ENCODE measurements at regions not wholly inside any gene's neighbourhood (a gene's known extent, or its start where the extent isn't known, plus 50 kb on each side); places are given as distances from the start of the nearest gene placed in this dataset.

DNA sequence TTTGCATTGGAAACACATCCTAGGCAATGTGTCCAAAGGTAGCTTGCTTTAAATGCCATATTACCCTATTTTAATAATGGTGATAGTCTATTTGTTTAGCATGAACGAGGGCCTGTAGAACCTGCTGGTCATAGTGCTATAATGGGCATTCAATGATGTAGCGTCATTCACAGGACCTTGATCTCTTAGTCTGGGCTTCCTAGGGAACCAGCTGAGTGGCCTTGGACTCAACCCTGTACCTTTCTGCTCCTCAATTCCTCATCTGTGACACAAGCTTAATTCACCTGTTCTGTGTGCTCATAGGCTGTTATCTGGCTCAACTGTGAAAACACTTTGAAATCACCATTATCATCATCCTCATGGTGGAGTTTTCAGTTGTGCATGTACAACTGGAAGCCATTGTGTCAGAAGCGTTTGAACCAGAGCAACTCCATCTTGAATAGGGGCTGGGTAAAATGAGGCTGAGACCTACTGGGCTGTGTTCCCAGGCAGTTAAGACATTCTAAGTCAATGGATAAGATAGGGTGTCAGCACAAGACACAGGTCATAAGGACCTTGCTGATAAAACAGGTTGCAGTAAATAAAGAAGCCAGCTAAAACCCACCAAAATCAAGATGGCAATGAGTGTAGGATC, 346.8 kb upstream of the KLF3 start (continued):
- peak; percentile 94 for TF ChIP-seq ZNF311 (CRISPR knock-in tag; IDR thresholded peaks at IDR 0.05)
- TF ChIP-seq, protein P1, sequence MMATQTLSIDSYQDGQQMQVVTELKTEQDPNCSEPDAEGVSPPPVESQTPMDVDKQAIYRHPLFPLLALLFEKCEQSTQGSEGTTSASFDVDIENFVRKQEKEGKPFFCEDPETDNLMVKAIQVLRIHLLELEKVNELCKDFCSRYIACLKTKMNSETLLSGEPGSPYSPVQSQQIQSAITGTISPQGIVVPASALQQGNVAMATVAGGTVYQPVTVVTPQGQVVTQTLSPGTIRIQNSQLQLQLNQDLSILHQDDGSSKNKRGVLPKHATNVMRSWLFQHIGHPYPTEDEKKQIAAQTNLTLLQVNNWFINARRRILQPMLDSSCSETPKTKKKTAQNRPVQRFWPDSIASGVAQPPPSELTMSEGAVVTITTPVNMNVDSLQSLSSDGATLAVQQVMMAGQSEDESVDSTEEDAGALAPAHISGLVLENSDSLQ (IDR thresholded peaks at IDR 0.05) = no peak
- TF ChIP-seq, protein P2, sequence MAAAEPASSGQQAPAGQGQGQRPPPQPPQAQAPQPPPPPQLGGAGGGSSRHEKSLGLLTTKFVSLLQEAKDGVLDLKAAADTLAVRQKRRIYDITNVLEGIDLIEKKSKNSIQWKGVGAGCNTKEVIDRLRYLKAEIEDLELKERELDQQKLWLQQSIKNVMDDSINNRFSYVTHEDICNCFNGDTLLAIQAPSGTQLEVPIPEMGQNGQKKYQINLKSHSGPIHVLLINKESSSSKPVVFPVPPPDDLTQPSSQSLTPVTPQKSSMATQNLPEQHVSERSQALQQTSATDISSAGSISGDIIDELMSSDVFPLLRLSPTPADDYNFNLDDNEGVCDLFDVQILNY (CRISPR knock-in tag; IDR thresholded peaks at IDR 0.05) = no peak
- no peak for TF ChIP-seq GABPB2 (CRISPR knock-in tag; conservative IDR thresholded peaks at IDR 0.05)
- peak; percentile 33; the same call in 1 of the 2 replicates for TF ChIP-seq KLF13 (tag; IDR thresholded peaks at IDR 0.05; ENCODE audit: borderline replicate concordance, low read depth)
- TF ChIP-seq, protein P3, sequence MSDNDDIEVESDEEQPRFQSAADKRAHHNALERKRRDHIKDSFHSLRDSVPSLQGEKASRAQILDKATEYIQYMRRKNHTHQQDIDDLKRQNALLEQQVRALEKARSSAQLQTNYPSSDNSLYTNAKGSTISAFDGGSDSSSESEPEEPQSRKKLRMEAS (CRISPR knock-in tag; IDR thresholded peaks at IDR 0.05) = no peak
- no peak for TF ChIP-seq PHF21A (IDR thresholded peaks at IDR 0.05; ENCODE audit: borderline replicate concordance, low read depth)
- peak; percentile 55; the same call in 1 of the 2 replicates for TF ChIP-seq ZNF445 (CRISPR knock-in tag; IDR thresholded peaks at IDR 0.05; ENCODE audit: low read depth)
- no peak for TF ChIP-seq NCOA4 (IDR thresholded peaks at IDR 0.05; ENCODE audit: partially characterized antibody)
- no peak for TF ChIP-seq ZNF232 (CRISPR knock-in tag; IDR thresholded peaks at IDR 0.05)
- no peak for TF ChIP-seq SMARCE1 (IDR thresholded peaks at IDR 0.05)
- no peak for TF ChIP-seq ZNF431 (CRISPR knock-in tag; IDR thresholded peaks at IDR 0.05)
- TF ChIP-seq CBFA2T3 (IDR thresholded peaks at IDR 0.05) = peak; percentile 41
- no peak for TF ChIP-seq YBX1 (IDR thresholded peaks at IDR 0.05)
- peak; percentile 88 for TF ChIP-seq ZNF76 (CRISPR knock-in tag; IDR thresholded peaks at IDR 0.05; ENCODE audit: borderline replicate concordance)
- no peak for TF ChIP-seq SIN3B (IDR thresholded peaks at IDR 0.05; ENCODE audit: low read depth)
- TF ChIP-seq ZNF75A (CRISPR knock-in tag; IDR thresholded peaks at IDR 0.05) = no peak
- TF ChIP-seq ZNF121 (CRISPR knock-in tag; conservative IDR thresholded peaks at IDR 0.05) = no peak
- TF ChIP-seq KDM4B (IDR thresholded peaks at IDR 0.05; ENCODE audit: borderline replicate concordance in 2 of 2, low read depth in 1 of 2) = no peak
- TF ChIP-seq HOXB6 (CRISPR knock-in tag; IDR thresholded peaks at IDR 0.05; ENCODE audit: borderline replicate concordance) = no peak
- TF ChIP-seq FOXK1 (CRISPR knock-in tag; IDR thresholded peaks at IDR 0.05; ENCODE audit: borderline replicate concordance) = no peak
- no peak for TF ChIP-seq CTCFL (IDR thresholded peaks at IDR 0.05; ENCODE audit: borderline replicate concordance, insufficient read depth, low read depth, low read length, poor library complexity, severe bottlenecking)
- TF ChIP-seq NCOR1 (IDR thresholded peaks at IDR 0.05) = no peak
- peak; percentile 90 for TF ChIP-seq GTF2A2 (tag; IDR thresholded peaks at IDR 0.05)
- TF ChIP-seq POLR2B (IDR thresholded peaks at IDR 0.05; ENCODE audit: low read depth, partially characterized antibody) = no peak
- TF ChIP-seq ZKSCAN1 (IDR thresholded peaks at IDR 0.05; ENCODE audit: low read depth, low read length) = no peak

Measured in K562 (cell line).